ENCODE measurements at regions not wholly inside any gene's neighbourhood (a gene's known extent, or its start where the extent isn't known, plus 50 kb on each side); places are given as distances from the start of the nearest gene placed in this dataset.

- no peak overlapping the region for H3K27ac ChIP-seq (ENCODE audit: low read length)
- H3K4me1 ChIP-seq (ENCODE audit: insufficient read depth, low read length), result no peaks in the 10 kb centered on the region; the same call in 1 of the 2 replicates
- H3K27me3 ChIP-seq (ENCODE audit: insufficient read depth, low read length), result peaks cover 13% of the 10 kb centered on the region
- no peaks in the 10 kb centered on the region for H3K36me3 ChIP-seq (ENCODE audit: insufficient read depth, low read depth, low read length)
- H3K9ac ChIP-seq (ENCODE audit: low read depth, low read length), result no peak overlapping the region
- no peak overlapping the region for H3K4me3 ChIP-seq (ENCODE audit: low read length)
- no peaks in the 10 kb centered on the region for H3K9me3 ChIP-seq (ENCODE audit: insufficient read depth, low read depth, low read length)
Measured at GRCh38 chr6:138689849-138690248, 83.7 kb upstream of the CCDC28A start.

- H3K27me3 ChIP-seq (ENCODE audit: insufficient read depth, low read length), result peaks cover 17% of the 10 kb centered on the region
- H3K9me3 ChIP-seq (ENCODE audit: insufficient read depth, low read depth, low read length), result no peaks in the 10 kb centered on the region
- no peaks in the 10 kb centered on the region; the same call in 1 of the 2 replicates for H3K4me1 ChIP-seq (ENCODE audit: insufficient read depth, low read length)
- H3K27ac ChIP-seq (ENCODE audit: low read length), result no peak overlapping the region
- H3K4me3 ChIP-seq (ENCODE audit: low read length), result peak overlapping the region; percentile 91
- H3K9ac ChIP-seq (ENCODE audit: low read depth, low read length), result peak overlapping the region; percentile 32; the same call in 1 of the 2 replicates
- no peaks in the 10 kb centered on the region for H3K36me3 ChIP-seq (ENCODE audit: insufficient read depth, low read depth, low read length)
Measured at GRCh38 chr6:138690975-138691594, 82.5 kb upstream of the CCDC28A start.

GRCh38 chr6:138691595-138692057, 81.9 kb upstream of the CCDC28A start:
- Histone ChIP-seq H3K9me3 (ENCODE audit: insufficient read depth, low read depth, low read length) (no peaks in the 10 kb centered on the region), H3K36me3 (ENCODE audit: insufficient read depth, low read depth, low read length) (no peaks in the 10 kb centered on the region), H3K4me3 (ENCODE audit: low read length) (peak overlapping the region; percentile 91), H3K4me1 (ENCODE audit: insufficient read depth, low read length) (no peaks in the 10 kb centered on the region; the same call in 1 of the 2 replicates), H3K27ac (ENCODE audit: low read length) (no peak overlapping the region), H3K9ac (ENCODE audit: low read depth, low read length) (peak overlapping the region; percentile 32; the same call in 1 of the 2 replicates), H3K27me3 (ENCODE audit: insufficient read depth, low read length) (peaks cover 17% of the 10 kb centered on the region)

- Histone ChIP-seq H3K27ac (ENCODE audit: low read length) (no peak overlapping the region), H3K9ac (ENCODE audit: low read depth, low read length) (peak overlapping the region; percentile 32), H3K9me3 (ENCODE audit: insufficient read depth, low read depth, low read length) (no peaks in the 10 kb centered on the region), H3K4me1 (ENCODE audit: insufficient read depth, low read length) (no peaks in the 10 kb centered on the region; the same call in 1 of the 2 replicates), H3K4me3 (ENCODE audit: low read length) (peak overlapping the region; percentile 91), H3K36me3 (ENCODE audit: insufficient read depth, low read depth, low read length) (no peaks in the 10 kb centered on the region), H3K27me3 (ENCODE audit: insufficient read depth, low read length) (peaks cover 17% of the 10 kb centered on the region)
Measured at GRCh38 chr6:138692058-138692977, 81.3 kb upstream of the CCDC28A start.

DNA sequence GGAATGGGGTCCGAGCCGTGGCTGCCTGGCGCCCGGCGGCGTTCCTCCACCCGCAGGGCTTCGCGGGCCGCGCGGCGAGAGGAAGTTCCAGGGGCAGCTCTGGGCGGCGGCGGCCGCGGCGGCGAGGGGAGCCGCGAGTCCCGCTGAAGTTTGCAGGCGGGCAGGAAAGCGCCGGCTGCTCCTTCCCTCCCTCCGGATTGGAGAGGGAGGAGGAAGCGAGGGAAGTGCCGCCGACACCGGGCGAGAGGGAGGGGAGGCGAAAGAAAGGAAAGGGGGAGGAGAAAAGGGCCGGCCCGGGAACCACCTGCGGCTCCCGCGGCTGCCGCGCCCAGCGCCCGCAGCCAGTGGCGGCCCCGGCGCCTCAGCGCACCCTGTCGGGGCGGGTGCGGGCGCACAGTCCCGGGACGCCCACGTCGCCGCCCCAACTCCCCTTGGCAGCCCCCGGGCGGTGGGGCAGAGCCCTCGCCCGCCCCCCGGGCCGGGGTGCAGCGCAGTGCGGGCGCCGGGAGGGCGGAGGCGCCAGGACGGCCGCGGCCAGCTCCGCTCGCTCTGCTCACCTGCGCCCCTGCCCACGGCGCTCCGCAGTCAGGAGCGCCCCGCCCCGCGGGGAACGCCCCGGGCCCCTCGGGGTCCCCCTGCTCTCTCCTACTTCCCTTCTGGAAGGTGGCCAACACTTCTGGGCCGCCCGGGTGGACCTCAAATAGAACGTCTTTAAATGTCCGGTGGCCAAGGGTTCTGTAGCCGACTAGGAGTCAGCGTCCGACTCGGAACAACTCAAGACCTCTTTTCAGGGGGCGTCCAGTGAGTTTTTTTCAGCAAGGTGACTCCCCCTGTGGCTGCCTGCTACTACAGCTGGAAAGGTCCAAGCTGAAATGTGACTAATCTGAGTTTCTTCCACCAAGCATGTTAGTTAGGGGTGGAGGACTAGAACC, 80.3 kb upstream of the CCDC28A start:
- peak overlapping the region; percentile 91 for H3K4me3 ChIP-seq (ENCODE audit: low read length)
- H3K9ac ChIP-seq (ENCODE audit: low read depth, low read length), result peak overlapping the region; percentile 32
- H3K36me3 ChIP-seq (ENCODE audit: insufficient read depth, low read depth, low read length), result no peaks in the 10 kb centered on the region
- H3K27me3 ChIP-seq (ENCODE audit: insufficient read depth, low read length), result peaks cover 17% of the 10 kb centered on the region
- no peak overlapping the region for H3K27ac ChIP-seq (ENCODE audit: low read length)
- no peaks in the 10 kb centered on the region; the same call in 1 of the 2 replicates for H3K4me1 ChIP-seq (ENCODE audit: insufficient read depth, low read length)
- no peaks in the 10 kb centered on the region for H3K9me3 ChIP-seq (ENCODE audit: insufficient read depth, low read depth, low read length)

DNA sequence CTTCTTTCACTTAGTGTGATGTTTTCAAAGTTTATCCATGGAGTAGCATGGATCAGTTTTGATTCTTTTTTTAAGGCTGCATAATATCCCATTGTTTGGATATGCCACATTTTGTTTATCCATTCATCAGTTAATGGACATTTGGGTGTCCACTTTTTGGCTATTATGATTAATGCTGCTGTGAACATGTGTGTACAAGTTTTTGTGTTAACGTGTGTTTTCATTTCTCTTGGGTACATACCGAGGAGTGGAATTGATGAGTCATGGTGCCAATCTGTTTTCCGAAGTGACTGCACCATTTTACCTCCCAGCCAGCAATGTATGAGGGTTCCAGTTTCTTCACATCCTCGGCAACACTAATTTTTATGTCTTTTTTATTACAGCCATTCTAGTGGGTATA, 78.4 kb upstream of the CCDC28A start:
- Histone ChIP-seq H3K9me3 (ENCODE audit: insufficient read depth, low read depth, low read length) (no peaks in the 10 kb centered on the region), H3K9ac (ENCODE audit: low read depth, low read length) (no peak overlapping the region), H3K27me3 (ENCODE audit: insufficient read depth, low read length) (peaks cover 17% of the 10 kb centered on the region), H3K4me3 (ENCODE audit: low read length) (no peak overlapping the region), H3K4me1 (ENCODE audit: insufficient read depth, low read length) (no peaks in the 10 kb centered on the region; the same call in 1 of the 2 replicates), H3K36me3 (ENCODE audit: insufficient read depth, low read depth, low read length) (no peaks in the 10 kb centered on the region), H3K27ac (ENCODE audit: low read length) (no peak overlapping the region)

- H3K36me3 ChIP-seq (ENCODE audit: insufficient read depth, low read depth, low read length), result no peaks in the 10 kb centered on the region
- H3K4me1 ChIP-seq (ENCODE audit: insufficient read depth, low read length), result no peaks in the 10 kb centered on the region
- no peak overlapping the region for H3K9ac ChIP-seq (ENCODE audit: low read depth, low read length)
- no peak overlapping the region for H3K27ac ChIP-seq (ENCODE audit: low read length)
- no peaks in the 10 kb centered on the region; the same call in none of the 2 replicates for H3K9me3 ChIP-seq (ENCODE audit: insufficient read depth, low read depth, low read length)
- no peak overlapping the region for H3K4me3 ChIP-seq (ENCODE audit: low read length)
- no peaks in the 10 kb centered on the region for H3K27me3 ChIP-seq (ENCODE audit: insufficient read depth, low read length)
Measured at GRCh38 chr6:138714493-138714892, 59.1 kb upstream of the CCDC28A start.

DNA sequence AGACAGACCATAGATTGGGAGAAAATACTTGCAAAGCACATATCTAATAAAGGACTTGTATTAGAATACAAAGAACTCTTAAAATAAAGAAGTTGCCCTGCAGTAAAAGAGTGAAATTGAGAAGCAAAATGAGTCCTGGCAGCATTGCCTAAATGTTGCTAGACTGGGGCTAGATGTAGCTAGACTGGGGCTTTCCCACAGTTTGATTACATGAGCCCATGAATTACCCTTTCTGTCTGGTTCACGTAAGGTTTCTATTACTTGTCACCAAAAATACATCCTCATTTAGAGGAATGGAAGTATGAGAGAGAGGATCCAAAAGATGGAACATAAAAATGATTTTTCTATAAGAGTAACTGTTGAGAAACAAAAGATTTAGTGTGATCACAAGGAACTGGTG, 57.6 kb upstream of the CCDC28A start:
- H3K36me3 ChIP-seq (ENCODE audit: insufficient read depth, low read depth, low read length), result no peaks in the 10 kb centered on the region
- no peak overlapping the region for H3K27ac ChIP-seq (ENCODE audit: low read length)
- H3K9me3 ChIP-seq (ENCODE audit: insufficient read depth, low read depth, low read length), result no peaks in the 10 kb centered on the region; the same call in none of the 2 replicates
- no peak overlapping the region for H3K9ac ChIP-seq (ENCODE audit: low read depth, low read length)
- H3K27me3 ChIP-seq (ENCODE audit: insufficient read depth, low read length), result no peaks in the 10 kb centered on the region
- H3K4me3 ChIP-seq (ENCODE audit: low read length), result no peak overlapping the region
- H3K4me1 ChIP-seq (ENCODE audit: insufficient read depth, low read length), result no peaks in the 10 kb centered on the region

DNA sequence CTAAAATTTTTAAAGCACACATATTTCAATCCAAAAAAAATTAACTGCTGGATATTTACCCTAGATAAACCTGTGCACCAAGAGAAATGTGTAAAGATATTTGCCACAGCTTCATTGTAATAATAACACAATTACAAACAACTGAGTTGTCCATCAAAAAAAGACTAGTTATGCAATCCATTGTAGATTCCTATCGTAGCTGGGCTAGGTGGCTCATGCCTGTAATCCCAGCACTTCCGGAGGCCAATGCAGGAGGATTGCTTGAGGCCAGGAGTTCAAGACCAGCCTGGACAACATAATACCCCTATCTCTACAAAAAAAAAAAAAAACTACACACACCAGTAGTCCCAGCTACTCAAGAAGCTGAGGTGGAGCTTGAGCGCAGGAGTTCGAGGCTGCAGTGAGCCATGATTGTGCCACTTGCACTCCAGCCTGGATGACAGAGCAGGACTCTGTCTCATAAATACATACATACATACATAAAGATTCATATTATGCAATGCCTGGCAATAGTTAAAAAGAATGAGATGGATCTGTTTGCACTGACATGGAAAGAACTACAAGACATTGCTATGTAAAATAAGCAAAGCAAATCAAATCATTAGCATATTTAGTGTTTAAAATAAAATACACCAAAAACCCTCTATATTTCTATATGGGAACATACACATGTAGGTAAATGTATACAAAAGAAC, 56.5 kb upstream of the CCDC28A start:
- H3K9ac ChIP-seq (ENCODE audit: low read depth, low read length), result no peak overlapping the region
- H3K27ac ChIP-seq (ENCODE audit: low read length), result no peak overlapping the region
- no peaks in the 10 kb centered on the region for H3K36me3 ChIP-seq (ENCODE audit: insufficient read depth, low read depth, low read length)
- H3K9me3 ChIP-seq (ENCODE audit: insufficient read depth, low read depth, low read length), result no peaks in the 10 kb centered on the region; the same call in none of the 2 replicates
- no peaks in the 10 kb centered on the region for H3K27me3 ChIP-seq (ENCODE audit: insufficient read depth, low read length)
- no peak overlapping the region for H3K4me3 ChIP-seq (ENCODE audit: low read length)
- no peaks in the 10 kb centered on the region for H3K4me1 ChIP-seq (ENCODE audit: insufficient read depth, low read length)

GRCh38 chr6:138719011-138719635, 54.4 kb upstream of the CCDC28A start:
- no peaks in the 10 kb centered on the region for H3K36me3 ChIP-seq (ENCODE audit: insufficient read depth, low read depth, low read length)
- H3K9me3 ChIP-seq (ENCODE audit: insufficient read depth, low read depth, low read length), result no peaks in the 10 kb centered on the region
- H3K4me1 ChIP-seq (ENCODE audit: insufficient read depth, low read length), result peaks cover 3% of the 10 kb centered on the region; the same call in 1 of the 2 replicates
- H3K9ac ChIP-seq (ENCODE audit: low read depth, low read length), result no peak overlapping the region
- no peaks in the 10 kb centered on the region for H3K27me3 ChIP-seq (ENCODE audit: insufficient read depth, low read length)
- no peak overlapping the region for H3K27ac ChIP-seq (ENCODE audit: low read length)
- H3K4me3 ChIP-seq (ENCODE audit: low read length), result no peak overlapping the region
